LNCaP clone FGC (cell line): ENCODE measurements at regions not wholly inside any gene's neighbourhood (a gene's known extent, or its start where the extent isn't known, plus 50 kb on each side); places are given as distances from the start of the nearest gene placed in this dataset.

ENCODE experiments used
- DNase-seq: peaks from one replicate; pipeline ENCODE4 v3.0.0-alpha.2; 2011; ENCODE audit warnings: low read depth
- H3K4me3 ChIP-seq: 2 replicates; pipeline ENCODE4 v1.5.1; 2011; ENCODE audit warnings: mild to moderate bottlenecking, low read depth, low read length, control low read depth
- CTCF ChIP-seq: IDR thresholded peaks from 2 replicates; pipeline ENCODE4 v1.5.1; 2012; ENCODE audit warnings: mild to moderate bottlenecking; ENCODE audit not compliant: control insufficient read depth, insufficient read depth; ENCODE audit errors: extremely low read depth

GRCh38 chr5:18357486-18357885 is 723.2 kb downstream of the TAF11L14 start:
- DNase-seq: no peak
- no peak overlapping the region for H3K4me3 ChIP-seq
- no peak for TF ChIP-seq CTCF

GRCh38 chr5:18366234-18366633 is 732.0 kb downstream of the TAF11L14 start:
- H3K4me3 ChIP-seq: no peak overlapping the region
- no peak for TF ChIP-seq CTCF
- no peak for DNase-seq

- no peak for TF ChIP-seq CTCF
- H3K4me3 ChIP-seq: no peak overlapping the region
- no peak for DNase-seq
Observed at GRCh38 chr5:18370531-18370930, 736.3 kb downstream of the TAF11L14 start.

- no peak overlapping the region for H3K4me3 ChIP-seq
- TF ChIP-seq CTCF: no peak
- DNase-seq: no peak
Observed at GRCh38 chr5:18375641-18376040, 741.4 kb downstream of the TAF11L14 start.

- no peak for DNase-seq
- TF ChIP-seq CTCF: no peak
- no peak overlapping the region for H3K4me3 ChIP-seq
Observed at GRCh38 chr5:18378066-18378465, 743.8 kb downstream of the TAF11L14 start.

GRCh38 chr5:18379189-18379588 is 744.9 kb downstream of the TAF11L14 start:
- no peak overlapping the region for H3K4me3 ChIP-seq
- no peak for DNase-seq
- TF ChIP-seq CTCF: no peak

GRCh38 chr5:18380729-18381362 is 746.6 kb downstream of the TAF11L14 start:
- H3K4me3 ChIP-seq: no peak overlapping the region
- no peak for DNase-seq
- TF ChIP-seq CTCF: no peak
